Stimulated activated CD4-positive, alpha-beta T cell treated with anti-CD3 and anti-CD28 coated beads, Interleukin-2, amount 100 ng/mL, for 48 hours (primary cell): ENCODE measurements at regions not wholly inside any gene's neighbourhood (a gene's known extent, or its start where the extent isn't known, plus 50 kb on each side); places are given as distances from the start of the nearest gene placed in this dataset.
A peak's percentile ranks its signal among the peaks of the same experiment; 100 is the strongest.
"Not testable (repeated sequence)": the region's sequence is repeated elsewhere in the genome, so short reads cannot be mapped to it uniquely, and the experiment has no call there.

Source experiments
- DNase-seq, 2 donors: peaks; one replicate each; pipeline ENCODE4 v3.0.0-alpha.2; 2020

GRCh38 chr2:237218756-237219155 lies 133.1 kb downstream of the COPS8 start:
- no peak for DNase-seq

- DNase-seq, result no peak
Measured at GRCh38 chr2:237219826-237220225, 134.1 kb downstream of the COPS8 start.

- DNase-seq, result no peak
Measured at GRCh38 chr2:237221443-237221842, 135.8 kb downstream of the COPS8 start.

- no peak for DNase-seq
Measured at GRCh38 chr2:237222178-237222577, 136.5 kb downstream of the COPS8 start.

- DNase-seq, result no peak
Measured at GRCh38 chr2:237222601-237223041, 136.9 kb downstream of the COPS8 start.

GRCh38 chr2:237223201-237223861 lies 137.6 kb downstream of the COPS8 start:
- no peak for DNase-seq

- DNase-seq, result no peak
Measured at GRCh38 chr2:237227190-237227589, 141.5 kb downstream of the COPS8 start.

- peak in 1 of 2 donors; percentile 2 for DNase-seq
Measured at GRCh38 chr2:237227592-237228280, 142.0 kb downstream of the COPS8 start.

GRCh38 chr2:237228281-237228625 lies 142.6 kb downstream of the COPS8 start:
- DNase-seq, result no peak

GRCh38 chr2:237229905-237230304 lies 144.2 kb downstream of the COPS8 start:
- no peak for DNase-seq

GRCh38 chr2:237230355-237230754 lies 144.7 kb downstream of the COPS8 start:
- no peak for DNase-seq

GRCh38 chr2:237231593-237231992 lies 145.9 kb downstream of the COPS8 start:
- DNase-seq, result no peak

- DNase-seq, result no peak
Measured at GRCh38 chr2:237232166-237232565, 146.5 kb downstream of the COPS8 start.

GRCh38 chr2:237234268-237234667 lies 148.6 kb downstream of the COPS8 start:
- DNase-seq, result no peak

GRCh38 chr2:237235383-237236095 lies 149.8 kb downstream of the COPS8 start:
- DNase-seq, result no peak

- no peak for DNase-seq
Measured at GRCh38 chr2:237236188-237236587, 150.5 kb downstream of the COPS8 start.

- no peak for DNase-seq
Measured at GRCh38 chr2:237238249-237238648, 152.6 kb downstream of the COPS8 start.

GRCh38 chr2:237240252-237240651 lies 154.6 kb downstream of the COPS8 start:
- no peak for DNase-seq

- DNase-seq, result not testable (repeated sequence)
Measured at GRCh38 chr2:237240868-237241267, 155.2 kb downstream of the COPS8 start.

GRCh38 chr2:237242091-237242536 lies 156.4 kb downstream of the COPS8 start:
- no peak for DNase-seq

- no peak for DNase-seq
Measured at GRCh38 chr2:237243487-237243886, 157.8 kb downstream of the COPS8 start.

GRCh38 chr2:237244178-237244577 lies 158.5 kb downstream of the COPS8 start:
- DNase-seq, result no peak

GRCh38 chr2:237244976-237245646 lies 159.4 kb downstream of the COPS8 start:
- no peak for DNase-seq
